Mesenchymal stem cell (in vitro differentiated cells and primary cell): ENCODE measurements at regions not wholly inside any gene's neighbourhood (a gene's known extent, or its start where the extent isn't known, plus 50 kb on each side); places are given as distances from the start of the nearest gene placed in this dataset.

Experiments used
- DNase-seq: peaks from one replicate; pipeline ENCODE4 v3.0.0-alpha.2; 2013
- H2AFZ ChIP-seq: one replicate; pipeline ENCODE4 v1.6.1; 2013; ENCODE audit warnings: low read depth, mild to moderate bottlenecking, control low read depth, inconsistent platforms, low read length, moderate library complexity
- H2AK5ac ChIP-seq: 2 replicates; pipeline ENCODE4 v1.6.1; 2013; ENCODE audit warnings: low read length, moderate library complexity, mild to moderate bottlenecking, inconsistent platforms; ENCODE audit not compliant: severe bottlenecking
- H2BK120ac ChIP-seq: one replicate; pipeline ENCODE4 v1.6.1; 2013; ENCODE audit warnings: low read depth, mild to moderate bottlenecking, inconsistent platforms, low read length, moderate library complexity
- H2BK12ac ChIP-seq, 2 experiments: one replicate each; pipeline ENCODE4 v1.6.1; 2013; ENCODE audit warnings: inconsistent platforms in 2 of 2, low read length in 2 of 2, mild to moderate bottlenecking in 2 of 2, moderate library complexity in 2 of 2, control low read depth in 1 of 2
- H2BK15ac ChIP-seq: one replicate; pipeline ENCODE4 v1.6.1; 2013; ENCODE audit warnings: mild to moderate bottlenecking, low read depth, inconsistent platforms; ENCODE audit not compliant: poor library complexity, severe bottlenecking
- H2BK5ac ChIP-seq: 2 replicates; pipeline ENCODE4 v1.6.1; 2013; ENCODE audit warnings: low read depth, mild to moderate bottlenecking, low read length, control low read depth, inconsistent platforms; ENCODE audit not compliant: poor library complexity, severe bottlenecking
- H3K14ac ChIP-seq, 2 experiments: one replicate each; pipeline ENCODE4 v1.6.1; 2013; ENCODE audit warnings: inconsistent platforms in 2 of 2, low read length in 2 of 2, control low read depth in 1 of 2, mild to moderate bottlenecking in 1 of 2, moderate library complexity in 1 of 2
- H3K18ac ChIP-seq, 2 experiments: one replicate each; pipeline ENCODE4 v1.6.1; 2013; ENCODE audit warnings: inconsistent platforms in 2 of 2, low read length in 2 of 2, control low read depth in 1 of 2, low read depth in 1 of 2, mild to moderate bottlenecking in 1 of 2
- H3K23ac ChIP-seq, 2 experiments: one replicate each; pipeline ENCODE4 v1.6.1; 2013; ENCODE audit warnings: inconsistent platforms in 2 of 2, low read length in 2 of 2, mild to moderate bottlenecking in 2 of 2, moderate library complexity in 2 of 2, control low read depth in 1 of 2
- H3K27ac ChIP-seq: 2 replicates; pipeline ENCODE4 v1.5.1; 2013; ENCODE audit warnings: mild to moderate bottlenecking, moderate library complexity, low read length, control low read depth, inconsistent platforms; ENCODE audit not compliant: poor library complexity, severe bottlenecking
- H3K27me3 ChIP-seq, 2 experiments: 2 replicates each; pipeline versions ENCODE4 v1.6.1 to v1.7.0; 2013; ENCODE audit warnings: low read length in 2 of 2, mild to moderate bottlenecking in 2 of 2, moderate library complexity in 2 of 2, control low read depth in 1 of 2, inconsistent platforms in 1 of 2; ENCODE audit not compliant: control insufficient read depth in 1 of 2, insufficient read depth in 1 of 2
- H3K36me3 ChIP-seq, 2 experiments: 2 replicates each; pipeline versions ENCODE4 v1.6.1 to v1.7.0; 2013; ENCODE audit warnings: low read length in 2 of 2, control low read depth in 1 of 2, inconsistent platforms in 1 of 2, low read depth in 1 of 2, mild to moderate bottlenecking in 1 of 2; ENCODE audit not compliant: insufficient read depth in 2 of 2, control insufficient read depth in 1 of 2
- H3K4ac ChIP-seq, 2 experiments: one replicate each; pipeline ENCODE4 v1.6.1; 2013; ENCODE audit warnings: inconsistent platforms in 2 of 2, low read length in 2 of 2, mild to moderate bottlenecking in 2 of 2, moderate library complexity in 2 of 2, control low read depth in 1 of 2, low read depth in 1 of 2
- H3K4me1 ChIP-seq: 2 replicates; pipeline ENCODE4 v1.6.1; 2013; ENCODE audit warnings: low read depth, low read length, control low read depth; ENCODE audit not compliant: control insufficient read depth, insufficient read depth
- H3K4me2 ChIP-seq: 2 replicates; pipeline ENCODE4 v1.6.1; 2013; ENCODE audit warnings: low read length, mild to moderate bottlenecking, inconsistent platforms; ENCODE audit not compliant: poor library complexity, severe bottlenecking
- H3K4me3 ChIP-seq, 2 experiments: 2 replicates each; pipeline versions ENCODE4 v1.5.1 to v1.7.0; 2013; ENCODE audit warnings: low read length in 2 of 2, mild to moderate bottlenecking in 2 of 2, control low read depth in 1 of 2, low read depth in 1 of 2; ENCODE audit not compliant: insufficient read depth in 1 of 2
- H3K79me1 ChIP-seq: replicated peaks from 2 replicates; pipeline ENCODE4 v1.6.1; 2013; ENCODE audit warnings: mild to moderate bottlenecking, control low read depth, low read length, inconsistent platforms; ENCODE audit not compliant: poor library complexity, severe bottlenecking
- H3K9ac ChIP-seq: 2 replicates; pipeline ENCODE4 v1.7.0; 2013; ENCODE audit warnings: mild to moderate bottlenecking, low read length, moderate library complexity
- H3K9me3 ChIP-seq: 2 replicates; pipeline ENCODE4 v1.7.0; 2013; ENCODE audit warnings: mild to moderate bottlenecking, low read length; ENCODE audit not compliant: control insufficient read depth
- H4K8ac ChIP-seq: one replicate; pipeline ENCODE4 v1.6.1; 2013; ENCODE audit warnings: inconsistent platforms, mild to moderate bottlenecking, low read length, moderate library complexity
- H4K91ac ChIP-seq: one replicate; pipeline ENCODE4 v1.6.1; 2013; ENCODE audit warnings: mild to moderate bottlenecking, low read length, inconsistent platforms
- WGBS: methylation state at CpG from one replicate; pipeline ENCODE4 v1.1.7; 2013; ENCODE audit warnings: mixed read lengths; 5-methylcytosine and 5-hydroxymethylcytosine counted together

DNA sequence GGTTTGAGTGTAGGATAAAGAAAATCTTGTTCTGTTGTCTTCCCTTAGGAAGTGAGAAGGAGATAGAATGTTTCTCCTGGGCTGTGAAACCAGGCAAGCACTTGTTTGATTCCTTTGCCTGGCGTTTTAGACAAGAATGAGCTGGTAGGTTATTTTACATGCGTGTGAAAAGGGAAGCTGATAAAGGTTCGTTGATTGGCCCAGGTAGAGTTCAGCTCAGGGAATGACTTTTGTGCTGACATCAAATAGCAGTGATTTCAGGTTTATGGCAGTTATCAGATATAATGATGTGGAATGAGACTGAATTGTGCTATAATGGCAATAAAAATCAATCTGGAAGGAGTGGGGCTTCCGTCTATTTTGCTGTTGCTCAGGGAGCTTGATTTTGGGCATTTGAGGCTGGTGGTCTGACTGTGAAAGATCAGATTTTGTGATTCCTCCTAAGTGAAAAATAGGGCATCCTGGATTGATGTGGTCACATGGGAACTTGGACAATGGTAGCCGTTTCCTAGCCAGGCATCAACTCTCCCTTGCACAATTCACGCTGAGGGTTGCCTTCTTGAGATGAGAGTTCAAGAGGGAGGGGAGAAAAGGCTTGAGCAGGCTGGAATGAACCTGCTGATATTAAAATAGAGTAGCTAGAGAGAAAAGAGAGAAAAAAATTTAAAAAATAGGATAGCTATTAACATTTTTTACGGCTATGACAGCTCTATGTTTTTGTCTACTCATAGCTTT is 388.9 kb downstream of the EDEM1 start:
- WGBS = 70% methylated on average over 6 of the region's 7 CpGs
- no peak for DNase-seq
- Histone ChIP-seq H3K4me3 (no peak overlapping the region), H3K27me3 (no peaks in the 10 kb centered on the region), H2BK5ac (no peak overlapping the region), H3K9ac (no peak overlapping the region), H2BK12ac (no peak overlapping the region), H3K79me1 (no peaks in the 10 kb centered on the region), H2AFZ (no peak overlapping the region), H4K91ac (no peak overlapping the region), H4K8ac (no peak overlapping the region), H2BK120ac (no peak overlapping the region), H3K4ac (no peak overlapping the region), H3K36me3 (no peaks in the 10 kb centered on the region), H2BK15ac (no peak overlapping the region), H3K23ac (no peak overlapping the region), H3K4me2 (no peak overlapping the region), H2AK5ac (no peak overlapping the region), H3K27ac (no peak overlapping the region), H3K14ac (no peak overlapping the region), H3K9me3 (peaks cover 7% of the 10 kb centered on the region), H3K18ac (no peak overlapping the region), H3K4me1 (no peaks in the 10 kb centered on the region)

DNA sequence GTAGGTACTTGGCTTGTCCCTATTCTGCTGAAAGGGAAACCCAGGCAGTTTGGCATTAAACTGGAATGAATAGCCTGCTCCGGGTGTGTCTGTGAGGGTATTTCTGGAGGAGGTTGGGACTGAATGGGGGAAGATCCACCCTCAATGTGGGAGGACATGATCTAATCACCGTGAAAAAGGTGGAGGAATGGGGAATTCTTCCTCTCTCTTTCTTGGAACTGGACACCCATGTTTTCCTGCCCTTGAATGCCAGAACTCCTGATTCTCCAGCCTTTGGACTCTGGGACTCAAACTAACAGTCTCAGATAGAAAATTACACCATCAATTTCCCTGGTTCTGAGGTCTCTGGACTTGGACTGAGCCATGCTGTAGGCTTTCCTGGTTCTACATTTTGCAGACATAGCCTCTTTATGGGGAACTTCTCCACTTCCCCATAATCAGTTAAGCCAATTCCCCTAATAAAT is 391.7 kb downstream of the EDEM1 start:
- Histone ChIP-seq H3K4me2 (no peak overlapping the region), H3K18ac (no peak overlapping the region), H3K36me3 (no peaks in the 10 kb centered on the region), H2BK5ac (no peak overlapping the region), H3K4me3 (no peak overlapping the region), H2BK15ac (no peak overlapping the region), H3K79me1 (no peaks in the 10 kb centered on the region), H2BK12ac (no peak overlapping the region), H2BK120ac (no peak overlapping the region), H4K91ac (no peak overlapping the region), H3K9me3 (peaks cover 5% of the 10 kb centered on the region), H3K4me1 (no peaks in the 10 kb centered on the region), H3K4ac (no peak overlapping the region), H4K8ac (no peak overlapping the region), H3K27me3 (no peaks in the 10 kb centered on the region), H3K14ac (no peak overlapping the region), H3K23ac (no peak overlapping the region), H3K27ac (no peak overlapping the region), H2AK5ac (no peak overlapping the region), H3K9ac (no peak overlapping the region), H2AFZ (no peak overlapping the region)
- 63% methylated on average over 2 of the region's 2 CpGs for WGBS
- DNase-seq = no peak

DNA sequence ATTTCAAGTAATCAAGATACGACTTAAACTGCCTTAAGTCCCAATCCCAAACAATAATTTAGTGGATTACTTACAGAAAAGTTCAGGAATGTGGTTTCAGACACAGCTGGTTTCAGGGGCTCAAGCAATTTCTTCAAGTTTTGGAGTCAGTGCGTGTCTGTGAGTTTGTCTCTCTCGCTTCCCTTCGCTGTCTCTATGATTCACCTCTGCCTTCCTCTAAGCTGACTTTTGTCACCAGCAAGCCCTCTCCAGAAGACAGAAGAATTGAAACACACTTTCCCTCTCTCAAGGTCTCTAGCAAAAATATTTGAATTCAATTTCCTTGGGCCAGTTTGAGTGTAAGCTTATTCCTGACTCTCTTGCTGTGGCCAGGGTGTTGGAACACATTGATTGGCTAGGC is 392.4 kb downstream of the EDEM1 start:
- no peak overlapping the region for H4K91ac ChIP-seq
- H3K4me2 ChIP-seq = no peak overlapping the region
- DNase-seq = no peak
- H3K4me3 ChIP-seq = no peak overlapping the region
- H3K9me3 ChIP-seq = peaks cover 11% of the 10 kb centered on the region
- no peak overlapping the region for H2BK12ac ChIP-seq
- WGBS = 72% methylated on average over 4 of the region's 4 CpGs
- no peak overlapping the region for H2AK5ac ChIP-seq
- no peak overlapping the region for H3K23ac ChIP-seq
- H3K36me3 ChIP-seq = no peaks in the 10 kb centered on the region
- no peak overlapping the region for H3K4ac ChIP-seq
- no peak overlapping the region for H3K27ac ChIP-seq
- H3K4me1 ChIP-seq = no peaks in the 10 kb centered on the region
- H2BK15ac ChIP-seq = no peak overlapping the region
- H2BK120ac ChIP-seq = no peak overlapping the region
- no peaks in the 10 kb centered on the region for H3K27me3 ChIP-seq
- no peak overlapping the region for H3K18ac ChIP-seq
- H3K14ac ChIP-seq = no peak overlapping the region
- H4K8ac ChIP-seq = no peak overlapping the region
- H3K9ac ChIP-seq = no peak overlapping the region
- H2BK5ac ChIP-seq = no peak overlapping the region
- H3K79me1 ChIP-seq = no peaks in the 10 kb centered on the region
- H2AFZ ChIP-seq = no peak overlapping the region

DNA sequence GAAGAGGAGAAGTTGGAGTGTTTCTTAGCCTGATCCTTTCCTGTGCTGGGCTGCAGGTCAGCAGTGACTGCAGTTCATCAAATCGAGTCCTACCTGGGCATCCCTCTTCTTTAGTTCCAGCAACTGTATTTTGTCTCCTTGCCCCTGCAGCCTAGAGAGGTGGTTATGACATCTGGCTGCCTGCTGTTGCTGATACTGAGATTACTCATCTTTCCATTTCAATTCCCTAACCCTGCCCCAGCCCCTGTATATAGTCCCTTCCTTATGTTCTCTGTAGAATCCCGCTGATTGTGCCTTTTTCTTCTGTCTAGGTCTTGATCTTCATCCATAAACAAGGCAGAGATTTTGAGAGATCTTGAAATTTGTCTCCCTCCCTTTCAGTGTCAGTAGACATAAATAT is 393.3 kb downstream of the EDEM1 start:
- H2AFZ ChIP-seq = no peak overlapping the region
- H3K23ac ChIP-seq = no peak overlapping the region
- no peak overlapping the region for H3K4ac ChIP-seq
- no peak overlapping the region for H2AK5ac ChIP-seq
- no peak overlapping the region for H2BK12ac ChIP-seq
- H3K79me1 ChIP-seq = no peaks in the 10 kb centered on the region
- H3K4me1 ChIP-seq = no peaks in the 10 kb centered on the region
- no peak overlapping the region for H2BK5ac ChIP-seq
- H3K9ac ChIP-seq = no peak overlapping the region
- no peak overlapping the region for H3K4me3 ChIP-seq
- H3K36me3 ChIP-seq = no peaks in the 10 kb centered on the region
- no peak overlapping the region for H4K91ac ChIP-seq
- H3K9me3 ChIP-seq = peaks cover 13% of the 10 kb centered on the region
- H2BK120ac ChIP-seq = no peak overlapping the region
- DNase-seq = no peak
- WGBS = 38% methylated on average over 2 of the region's 2 CpGs
- H3K4me2 ChIP-seq = no peak overlapping the region
- no peak overlapping the region for H3K18ac ChIP-seq
- no peak overlapping the region for H3K14ac ChIP-seq
- H3K27ac ChIP-seq = no peak overlapping the region
- H2BK15ac ChIP-seq = no peak overlapping the region
- H4K8ac ChIP-seq = no peak overlapping the region
- H3K27me3 ChIP-seq = no peaks in the 10 kb centered on the region
